ENCODE measurements at regions not wholly inside any gene's neighbourhood (a gene's known extent, or its start where the extent isn't known, plus 50 kb on each side); places are given as distances from the start of the nearest gene placed in this dataset.

DNA sequence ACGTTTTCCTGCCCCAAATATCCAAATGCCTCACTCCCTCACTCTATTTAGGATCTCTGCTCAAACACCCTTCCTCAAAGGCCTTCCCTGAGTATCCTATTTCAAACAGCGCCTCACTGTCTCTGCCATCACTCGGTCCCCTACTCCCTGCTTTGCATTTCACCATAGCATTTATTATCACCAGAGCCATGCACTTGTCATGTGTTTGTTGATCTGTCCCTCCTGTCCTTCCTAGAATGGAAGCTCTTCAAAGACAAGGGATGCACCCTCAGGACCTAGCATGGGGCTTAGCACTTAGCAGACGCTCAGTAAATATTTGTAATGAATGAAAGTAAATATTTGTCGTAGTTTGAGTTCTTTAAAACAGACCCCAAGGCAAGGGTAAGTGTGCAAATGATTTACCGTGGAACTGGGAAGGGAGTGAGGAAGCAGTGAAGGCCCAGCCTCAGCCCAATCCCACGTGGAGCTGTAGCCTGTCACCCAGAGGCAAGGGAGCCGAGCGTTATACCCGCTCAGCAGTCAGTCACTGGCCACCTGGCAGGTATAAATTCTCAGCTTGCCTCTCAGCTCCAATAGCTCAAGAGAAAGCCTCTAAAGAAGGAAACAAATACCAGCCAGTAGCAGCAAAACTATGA, 97.7 kb upstream of the KIF2A start:
- Histone ChIP-seq H3K79me2 (ENCODE audit: low read depth) (no peaks in the 10 kb centered on the region), H3K27me3 (ENCODE audit: insufficient read depth, low read depth) (peaks cover 69% of the 10 kb centered on the region), H3F3A (ENCODE audit: insufficient read depth, low read depth) (no peaks in the 10 kb centered on the region), H3K36me3 (ENCODE audit: low read depth) (no peaks in the 10 kb centered on the region), H3K9me3 (ENCODE audit: insufficient read depth, low read depth) (no peaks in the 10 kb centered on the region), H3K9me2 (ENCODE audit: insufficient read depth) (no peaks in the 10 kb centered on the region), H3K27ac (no peak overlapping the region), H2AFZ (no peak overlapping the region), H3K4me3 (no peak overlapping the region), H4K20me1 (ENCODE audit: insufficient read depth) (no peaks in the 10 kb centered on the region), H3K4me1 (replicated peaks; ENCODE audit: insufficient read depth) (no peaks in the 10 kb centered on the region), H3K4me2 (no peak overlapping the region)
- DNase-seq: no peak
- intact Hi-C loops (cut with micrococcal nuclease; ENCODE audit: unreplicated experiment): no loop called here
- CTCF ChIA-PET: interaction anchor here (0.6 kb wide), 1 partner anchor 1533 kb away, joined by 4 read pairs; no protein-coding TSS in a partner anchor
- no TSS peak for BruUV-seq (replicated peaks)
- no peak for TF ChIP-seq EZH2 (IDR thresholded peaks at IDR 0.05; ENCODE audit: low read depth)
- TF ChIP-seq, protein P1, sequence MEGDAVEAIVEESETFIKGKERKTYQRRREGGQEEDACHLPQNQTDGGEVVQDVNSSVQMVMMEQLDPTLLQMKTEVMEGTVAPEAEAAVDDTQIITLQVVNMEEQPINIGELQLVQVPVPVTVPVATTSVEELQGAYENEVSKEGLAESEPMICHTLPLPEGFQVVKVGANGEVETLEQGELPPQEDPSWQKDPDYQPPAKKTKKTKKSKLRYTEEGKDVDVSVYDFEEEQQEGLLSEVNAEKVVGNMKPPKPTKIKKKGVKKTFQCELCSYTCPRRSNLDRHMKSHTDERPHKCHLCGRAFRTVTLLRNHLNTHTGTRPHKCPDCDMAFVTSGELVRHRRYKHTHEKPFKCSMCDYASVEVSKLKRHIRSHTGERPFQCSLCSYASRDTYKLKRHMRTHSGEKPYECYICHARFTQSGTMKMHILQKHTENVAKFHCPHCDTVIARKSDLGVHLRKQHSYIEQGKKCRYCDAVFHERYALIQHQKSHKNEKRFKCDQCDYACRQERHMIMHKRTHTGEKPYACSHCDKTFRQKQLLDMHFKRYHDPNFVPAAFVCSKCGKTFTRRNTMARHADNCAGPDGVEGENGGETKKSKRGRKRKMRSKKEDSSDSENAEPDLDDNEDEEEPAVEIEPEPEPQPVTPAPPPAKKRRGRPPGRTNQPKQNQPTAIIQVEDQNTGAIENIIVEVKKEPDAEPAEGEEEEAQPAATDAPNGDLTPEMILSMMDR (conservative IDR thresholded peaks at IDR 0.05): no peak
- POLR2A ChIA-PET (ENCODE audit: unreplicated experiment): no interaction called here

DNA sequence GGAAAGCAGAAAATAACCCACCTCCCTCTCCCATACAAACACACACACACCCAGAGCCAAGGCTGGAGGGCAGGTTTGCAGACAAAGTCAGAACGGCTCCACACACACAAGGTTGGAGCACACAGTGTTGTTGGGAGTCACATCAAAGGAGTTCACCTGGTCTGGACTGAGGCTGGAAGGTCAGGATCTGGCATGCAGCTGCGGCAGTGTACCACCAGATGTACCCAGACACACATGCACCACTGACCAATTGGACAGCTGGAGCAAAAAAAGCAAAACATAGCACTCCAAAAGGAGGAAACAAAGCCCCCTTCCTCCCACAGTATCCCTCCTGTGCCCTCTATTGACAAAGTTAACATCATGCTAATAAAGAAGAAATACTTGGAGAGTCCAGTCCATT, 94.6 kb upstream of the KIF2A start:
- CTCF ChIA-PET: no interaction called here

DNA sequence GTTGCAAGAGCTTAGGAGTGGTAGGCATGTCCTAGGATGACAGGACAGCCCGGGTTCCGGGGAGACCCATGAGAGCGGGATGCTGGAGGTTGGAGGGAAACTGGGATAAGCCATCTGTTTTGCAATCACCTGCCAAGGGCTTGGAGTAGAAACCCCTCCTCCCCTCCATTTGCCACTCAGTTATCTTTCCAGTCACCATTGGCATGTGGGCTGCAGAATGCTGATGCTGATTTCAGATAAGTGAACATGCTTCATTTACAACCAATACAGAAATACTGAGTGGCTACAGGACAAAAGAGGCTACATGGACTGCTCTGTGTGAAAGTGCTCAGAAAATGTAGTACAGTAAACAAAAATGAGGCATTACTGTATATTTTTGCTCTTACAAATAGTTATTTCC, 93.4 kb upstream of the KIF2A start:
- Histone ChIP-seq H3K4me1 (replicated peaks; ENCODE audit: insufficient read depth) (no peaks in the 10 kb centered on the region), H3K4me2 (no peak overlapping the region), H3K27ac (no peak overlapping the region), H4K20me1 (ENCODE audit: insufficient read depth) (no peaks in the 10 kb centered on the region), H2AFZ (no peak overlapping the region), H3K36me3 (ENCODE audit: low read depth) (no peaks in the 10 kb centered on the region), H3K27me3 (ENCODE audit: insufficient read depth, low read depth) (peaks cover 53% of the 10 kb centered on the region; the same call in 1 of the 2 replicates), H3K4me3 (no peak overlapping the region), H3K9me2 (ENCODE audit: insufficient read depth) (no peaks in the 10 kb centered on the region), H3K9me3 (ENCODE audit: insufficient read depth, low read depth) (no peaks in the 10 kb centered on the region; the same call in 1 of the 2 replicates), H3K79me2 (ENCODE audit: low read depth) (no peaks in the 10 kb centered on the region), H3F3A (ENCODE audit: insufficient read depth, low read depth) (no peaks in the 10 kb centered on the region)
- CTCF ChIA-PET: no interaction called here
- intact Hi-C loops (cut with micrococcal nuclease; ENCODE audit: unreplicated experiment): no loop called here
- TF ChIP-seq EZH2 (IDR thresholded peaks at IDR 0.05; ENCODE audit: low read depth): no peak
- TF ChIP-seq, protein P1 (conservative IDR thresholded peaks at IDR 0.05): no peak
- no peak for DNase-seq
- no TSS peak for BruUV-seq (replicated peaks)
- POLR2A ChIA-PET (ENCODE audit: unreplicated experiment): no interaction called here

More for the DNA sequence above, 94.6 kb upstream of the KIF2A start:
- intact Hi-C loops (cut with micrococcal nuclease; ENCODE audit: unreplicated experiment): no loop called here
- Histone ChIP-seq H3F3A (ENCODE audit: insufficient read depth, low read depth) (no peaks in the 10 kb centered on the region), H3K4me1 (replicated peaks; ENCODE audit: insufficient read depth) (no peaks in the 10 kb centered on the region), H3K27ac (no peak overlapping the region), H3K4me3 (no peak overlapping the region), H3K4me2 (no peak overlapping the region), H4K20me1 (ENCODE audit: insufficient read depth) (no peaks in the 10 kb centered on the region), H3K27me3 (ENCODE audit: insufficient read depth, low read depth) (peaks cover 53% of the 10 kb centered on the region; the same call in 1 of the 2 replicates), H2AFZ (no peak overlapping the region), H3K9me2 (ENCODE audit: insufficient read depth) (no peaks in the 10 kb centered on the region), H3K9me3 (ENCODE audit: insufficient read depth, low read depth) (no peaks in the 10 kb centered on the region; the same call in 1 of the 2 replicates), H3K36me3 (ENCODE audit: low read depth) (no peaks in the 10 kb centered on the region), H3K79me2 (ENCODE audit: low read depth) (no peaks in the 10 kb centered on the region)
- BruUV-seq (replicated peaks): no TSS peak
- POLR2A ChIA-PET (ENCODE audit: unreplicated experiment): no interaction called here
- no peak for TF ChIP-seq EZH2 (IDR thresholded peaks at IDR 0.05; ENCODE audit: low read depth)
- TF ChIP-seq, protein P1 (conservative IDR thresholded peaks at IDR 0.05): no peak
- no peak for DNase-seq
